Fibroblast of pulmonary artery (primary cell): ENCODE measurements at regions not wholly inside any gene's neighbourhood (a gene's known extent, or its start where the extent isn't known, plus 50 kb on each side); places are given as distances from the start of the nearest gene placed in this dataset.
"Not testable (repeated sequence)": the region's sequence is repeated elsewhere in the genome, so short reads cannot be mapped to it uniquely, and the experiment has no call there.

Source experiments
- DNase-seq: peaks from one replicate; pipeline ENCODE4 v3.0.0-alpha.2; 2010; ENCODE audit warnings: low read depth
- H3K4me3 ChIP-seq: replicated peaks from 2 replicates; pipeline ENCODE4 v1.5.1; 2011; ENCODE audit warnings: low read depth, mild to moderate bottlenecking, control low read depth, low read length, moderate library complexity
- CTCF ChIP-seq: IDR thresholded peaks from 2 replicates; pipeline ENCODE4 v1.5.1; 2011; ENCODE audit warnings: mild to moderate bottlenecking, control low read depth, low read length, inconsistent platforms; ENCODE audit errors: missing control alignments

- no peak overlapping the region for H3K4me3 ChIP-seq
- DNase-seq: no peak
- TF ChIP-seq CTCF: no peak
These were observed 276.5 kb upstream of the ATP11B start for GRCh38 chr3:182516597-182517336.

GRCh38 chr3:182519569-182519968, 273.7 kb upstream of the ATP11B start:
- no peak overlapping the region for H3K4me3 ChIP-seq

GRCh38 chr3:182521339-182521738, 272.0 kb upstream of the ATP11B start:
- TF ChIP-seq CTCF: no peak
- no peak for DNase-seq
- no peak overlapping the region for H3K4me3 ChIP-seq

More at GRCh38 chr3:182519569-182519968, 273.7 kb upstream of the ATP11B start:
- TF ChIP-seq CTCF: no peak
- no peak for DNase-seq

GRCh38 chr3:182523424-182523823, 269.9 kb upstream of the ATP11B start:
- DNase-seq, H3K4me3 ChIP-seq: not testable (repeated sequence)

GRCh38 chr3:182523836-182524235, 269.5 kb upstream of the ATP11B start:
- H3K4me3 ChIP-seq: no peak overlapping the region
- no peak for TF ChIP-seq CTCF
- DNase-seq: no peak

GRCh38 chr3:182524711-182525401, 268.4 kb upstream of the ATP11B start:
- DNase-seq: no peak
- TF ChIP-seq CTCF: no peak
- H3K4me3 ChIP-seq: no peak overlapping the region

- DNase-seq: no peak
- no peak overlapping the region for H3K4me3 ChIP-seq
- TF ChIP-seq CTCF: no peak
These were observed 267.4 kb upstream of the ATP11B start for GRCh38 chr3:182525766-182526374.
